OCI-LY7 (cell line): ENCODE measurements at regions not wholly inside any gene's neighbourhood (a gene's known extent, or its start where the extent isn't known, plus 50 kb on each side); places are given as distances from the start of the nearest gene placed in this dataset.

Experiments used
- CTCF ChIP-seq: fragments of 200-600 bp; sonication (generic); conservative IDR thresholded peaks from 2 replicates; pipeline ENCODE4 v1.5.1; 2014; ENCODE audit warnings: mild to moderate bottlenecking, antibody characterized with exemption, low read length, moderate library complexity, mixed read lengths
- EZH2phosphoT487 ChIP-seq: fragments of 200-600 bp; sonication (generic); IDR thresholded peaks from 2 replicates; pipeline ENCODE4 v1.6.1; 2018; ENCODE audit warnings: low read depth, borderline replicate concordance, mild to moderate bottlenecking, mixed run types, antibody characterized with exemption, low read length, moderate library complexity, mixed read lengths

GRCh38 chr6:22779062-22779461 is 209.7 kb downstream of the HDGFL1 start:
- no peak for TF ChIP-seq CTCF
- no peak for TF ChIP-seq EZH2phosphoT487
